Brain microvascular endothelial cell (primary cell): ENCODE measurements at regions not wholly inside any gene's neighbourhood (a gene's known extent, or its start where the extent isn't known, plus 50 kb on each side); places are given as distances from the start of the nearest gene placed in this dataset.
"Not testable (repeated sequence)": the region's sequence is repeated elsewhere in the genome, so short reads cannot be mapped to it uniquely, and the experiment has no call there.

Experiments used
- DNase-seq: peaks from one replicate; pipeline ENCODE4 v3.0.0-alpha.2; 2020
- H3K27ac ChIP-seq: fragments of 250-450 bp; sonication (Bioruptor Pico); 2 replicates; pipeline ENCODE4 v1.5.1; 2020; ENCODE audit warnings: mild to moderate bottlenecking, moderate library complexity
- H3K27me3 ChIP-seq: fragments of 250-450 bp; sonication (Bioruptor Pico); replicated peaks from 2 replicates; pipeline ENCODE4 v1.5.1; 2020; ENCODE audit warnings: mild to moderate bottlenecking
- H3K36me3 ChIP-seq: fragments of 250-450 bp; sonication (Bioruptor Pico); replicated peaks from 2 replicates; pipeline ENCODE4 v1.5.1; 2020; ENCODE audit warnings: mild to moderate bottlenecking
- H3K4me3 ChIP-seq: 2 replicates; pipeline ENCODE4 v1.5.1; 2011; ENCODE audit warnings: low read depth, mild to moderate bottlenecking, control low read depth, low read length, moderate library complexity
- CTCF ChIP-seq: IDR thresholded peaks from 2 replicates; pipeline ENCODE4 v1.5.1; 2011; ENCODE audit warnings: low read depth, mild to moderate bottlenecking, moderate library complexity, low read length, control low read depth, inconsistent platforms; ENCODE audit errors: missing control alignments
- in situ Hi-C: cut with HindIII; loops from 2 replicates; pipeline ENCODE4 v1.10.0; 2017; ENCODE audit warnings: low sequenced_read_pairs, low pct_ligation_motif_present

DNA sequence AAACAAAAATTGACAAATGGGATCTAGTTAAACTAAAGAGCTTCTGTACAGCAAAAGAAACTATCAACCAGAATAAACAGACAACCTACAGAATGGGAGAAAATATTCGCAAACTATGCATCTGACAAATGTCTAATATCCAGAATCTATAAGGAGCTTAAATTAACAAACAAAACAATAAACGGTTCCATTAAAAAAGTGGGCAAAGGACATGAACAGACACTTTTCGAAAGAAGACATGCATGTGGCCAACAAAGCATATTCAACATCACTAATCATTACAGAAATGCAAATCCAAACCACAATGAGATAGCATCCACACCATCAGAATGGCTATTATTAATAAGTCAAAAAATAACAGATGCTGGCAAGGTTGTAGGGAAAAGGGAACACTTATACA lies 50.5 kb upstream of the MED13L start:
- DNase-seq, H3K4me3 ChIP-seq, H3K36me3 ChIP-seq, H3K27me3 ChIP-seq, in situ Hi-C loops, H3K27ac ChIP-seq: not testable (repeated sequence)

DNA sequence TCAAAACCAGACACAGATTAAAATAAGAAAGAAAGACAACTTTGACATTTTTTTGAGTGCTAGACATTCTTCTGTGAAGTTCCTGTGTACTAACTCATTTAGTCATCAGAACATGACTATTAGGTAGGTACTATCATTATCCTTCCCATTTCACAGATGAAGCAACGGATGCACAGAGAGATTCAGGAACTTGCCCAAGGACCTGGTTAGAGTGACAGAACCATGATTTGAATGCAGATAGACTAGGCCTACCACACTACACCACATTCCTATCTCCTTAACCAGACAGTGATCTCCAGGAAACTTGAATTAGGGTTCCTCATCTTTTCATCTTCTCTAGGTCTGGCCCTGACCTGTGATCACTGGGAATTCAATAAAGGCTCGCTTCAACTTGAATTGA lies 54.4 kb upstream of the MED13L start:
- Histone ChIP-seq H3K27ac (no peak overlapping the region), H3K4me3 (no peak overlapping the region), H3K36me3 (no peaks in the 10 kb centered on the region), H3K27me3 (no peaks in the 10 kb centered on the region)
- in situ Hi-C loops: no loop called here
- no peak for TF ChIP-seq CTCF
- no peak for DNase-seq

GRCh38 chr12:116332705-116333380 lies 55.4 kb upstream of the MED13L start:
- Histone ChIP-seq H3K27me3 (no peaks in the 10 kb centered on the region), H3K4me3 (no peak overlapping the region), H3K27ac (no peak overlapping the region), H3K36me3 (no peaks in the 10 kb centered on the region)
- no peak for TF ChIP-seq CTCF
- no peak for DNase-seq
- in situ Hi-C loops: no loop called here

- H3K27me3 ChIP-seq: no peaks in the 10 kb centered on the region
- TF ChIP-seq CTCF: no peak
- in situ Hi-C loops: no loop called here
- H3K27ac ChIP-seq: no peak overlapping the region
- H3K36me3 ChIP-seq: no peaks in the 10 kb centered on the region
- H3K4me3 ChIP-seq: no peak overlapping the region
- no peak for DNase-seq
These were observed 55.9 kb upstream of the MED13L start for GRCh38 chr12:116333402-116333801.

DNA sequence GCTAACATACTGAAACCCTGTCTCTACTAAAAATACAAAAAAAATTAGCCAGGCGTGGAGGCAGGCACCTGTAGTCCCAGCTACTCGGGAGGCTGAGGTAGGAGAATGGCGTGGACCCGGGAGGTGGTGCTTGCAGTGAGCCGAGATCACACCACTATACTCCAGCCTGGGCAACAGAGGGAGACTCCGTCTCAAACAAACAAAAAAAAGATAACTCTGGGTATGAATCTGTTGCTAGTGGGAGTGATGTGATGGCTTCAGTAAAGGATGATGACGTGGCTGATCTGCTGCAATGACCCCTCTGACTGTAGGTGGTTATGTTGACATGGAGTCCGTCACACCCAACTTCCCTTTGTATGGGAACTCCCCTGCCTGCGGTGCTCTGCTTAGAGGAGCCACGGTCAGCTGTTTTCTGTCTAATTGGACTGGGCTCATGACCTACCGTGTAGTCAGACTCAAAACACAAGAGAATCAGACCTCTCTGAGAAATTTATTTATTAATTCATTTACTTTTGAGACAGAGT lies 59.1 kb upstream of the MED13L start:
- Histone ChIP-seq H3K4me3 (no peak overlapping the region), H3K36me3 (no peaks in the 10 kb centered on the region), H3K27ac (no peak overlapping the region), H3K27me3 (no peaks in the 10 kb centered on the region)
- TF ChIP-seq CTCF: no peak
- in situ Hi-C loops: no loop called here
- peak; percentile 15 for DNase-seq

- H3K4me3 ChIP-seq: no peak overlapping the region
- no peaks in the 10 kb centered on the region for H3K27me3 ChIP-seq
- DNase-seq: no peak
- no peaks in the 10 kb centered on the region for H3K36me3 ChIP-seq
- no peak for TF ChIP-seq CTCF
- in situ Hi-C loops: no loop called here
- H3K27ac ChIP-seq: no peak overlapping the region
These were observed 59.8 kb upstream of the MED13L start for GRCh38 chr12:116337312-116337711.
